Smooth muscle cell (in vitro differentiated cells): ENCODE measurements at regions not wholly inside any gene's neighbourhood (a gene's known extent, or its start where the extent isn't known, plus 50 kb on each side); places are given as distances from the start of the nearest gene placed in this dataset.

ENCODE experiments used
- DNase-seq: peaks from one replicate; lab custom pipeline; 2025; ENCODE audit not compliant: unreplicated experiment; lab: John Stamatoyannopoulos, UW
- H2AFZ ChIP-seq: fragments of 200-600 bp; sonication (generic); 2 replicates; pipeline ENCODE4 v1.6.0; 2016; ENCODE audit warnings: antibody characterized with exemption, low read depth, mild to moderate bottlenecking
- H3F3A ChIP-seq: fragments of 200-600 bp; sonication (generic); 2 replicates; pipeline ENCODE4 v1.6.0; 2017; ENCODE audit warnings: antibody characterized with exemption, low read depth
- H3K27ac ChIP-seq: fragments of 200-600 bp; sonication (generic); 2 replicates; pipeline ENCODE4 v1.5.1; 2016; ENCODE audit warnings: low read depth, mild to moderate bottlenecking
- H3K27me3 ChIP-seq: fragments of 200-600 bp; sonication (generic); 2 replicates; pipeline ENCODE4 v1.6.1; 2016; ENCODE audit warnings: low read depth, mild to moderate bottlenecking
- H3K36me3 ChIP-seq: fragments of 200-600 bp; sonication (generic); 2 replicates; pipeline ENCODE4 v1.5.1; 2016; ENCODE audit warnings: low read depth
- H3K4me1 ChIP-seq: fragments of 200-600 bp; sonication (generic); 2 replicates; pipeline ENCODE4 v1.5.1; 2016; ENCODE audit warnings: low read depth
- H3K4me2 ChIP-seq: fragments of 200-600 bp; sonication (generic); 2 replicates; pipeline ENCODE4 v1.6.0; 2016; ENCODE audit warnings: mild to moderate bottlenecking
- H3K4me3 ChIP-seq: fragments of 200-600 bp; sonication (generic); 2 replicates; pipeline ENCODE4 v1.5.1; 2016; ENCODE audit warnings: mild to moderate bottlenecking
- H3K79me2 ChIP-seq: fragments of 200-600 bp; sonication (generic); 2 replicates; pipeline ENCODE4 v1.6.0; 2016; ENCODE audit warnings: low read depth, mild to moderate bottlenecking
- H3K9ac ChIP-seq: fragments of 200-600 bp; sonication (generic); 2 replicates; pipeline ENCODE4 v1.6.0; 2016; ENCODE audit warnings: low read depth
- H3K9me3 ChIP-seq: fragments of 200-600 bp; sonication (generic); replicated peaks from 2 replicates; pipeline ENCODE4 v1.5.1; 2016; ENCODE audit warnings: low read depth
- H4K20me1 ChIP-seq: fragments of 200-600 bp; sonication (generic); 2 replicates; pipeline ENCODE4 v1.6.0; 2016; ENCODE audit warnings: low read depth
- CTCF ChIP-seq: fragments of 200-600 bp; sonication (generic); IDR thresholded peaks from 2 replicates; pipeline ENCODE4 v1.5.1; 2017; ENCODE audit warnings: borderline replicate concordance, mild to moderate bottlenecking, antibody characterized with exemption; ENCODE audit not compliant: insufficient read depth, poor library complexity, severe bottlenecking
- WGBS: methylation state at CpG from one replicate; pipeline ENCODE4 v1.1.7; 2016; ENCODE audit warnings: low lambda C conversion rate; 5-methylcytosine and 5-hydroxymethylcytosine counted together

- no peaks in the 10 kb centered on the region for H4K20me1 ChIP-seq
- H3K9me3 ChIP-seq: no peaks in the 10 kb centered on the region
- H3K36me3 ChIP-seq: no peaks in the 10 kb centered on the region
- no peaks in the 10 kb centered on the region for H3K79me2 ChIP-seq
- no peaks in the 10 kb centered on the region for H3K4me1 ChIP-seq
- no peaks in the 10 kb centered on the region for H3K27me3 ChIP-seq
- no peak overlapping the region for H3K27ac ChIP-seq
- 25% methylated on average over 3 of the region's 3 CpGs for WGBS
- H3F3A ChIP-seq: no peaks in the 10 kb centered on the region
- no peak for TF ChIP-seq CTCF
- H3K4me2 ChIP-seq: peak overlapping the region; percentile 13
- no peak overlapping the region for H2AFZ ChIP-seq
- no peak overlapping the region for H3K4me3 ChIP-seq
- H3K9ac ChIP-seq: no peak overlapping the region
- no peak for DNase-seq
These were observed 819.2 kb downstream of the SATB2 start for GRCh38 chr2:198638577-198638976.

- Histone ChIP-seq H3K36me3 (no peaks in the 10 kb centered on the region), H2AFZ (no peak overlapping the region), H3K4me2 (no peak overlapping the region), H3K4me3 (no peak overlapping the region), H3K9ac (no peak overlapping the region), H3F3A (no peaks in the 10 kb centered on the region), H3K79me2 (no peaks in the 10 kb centered on the region), H4K20me1 (no peaks in the 10 kb centered on the region), H3K27ac (no peak overlapping the region), H3K4me1 (no peaks in the 10 kb centered on the region), H3K27me3 (no peaks in the 10 kb centered on the region), H3K9me3 (no peaks in the 10 kb centered on the region)
- DNase-seq: no peak
- WGBS: 79% methylated on average over 3 of the region's 3 CpGs
- no peak for TF ChIP-seq CTCF
These were observed 826.0 kb downstream of the PLCL1 start for GRCh38 chr2:198630384-198630783.

DNA sequence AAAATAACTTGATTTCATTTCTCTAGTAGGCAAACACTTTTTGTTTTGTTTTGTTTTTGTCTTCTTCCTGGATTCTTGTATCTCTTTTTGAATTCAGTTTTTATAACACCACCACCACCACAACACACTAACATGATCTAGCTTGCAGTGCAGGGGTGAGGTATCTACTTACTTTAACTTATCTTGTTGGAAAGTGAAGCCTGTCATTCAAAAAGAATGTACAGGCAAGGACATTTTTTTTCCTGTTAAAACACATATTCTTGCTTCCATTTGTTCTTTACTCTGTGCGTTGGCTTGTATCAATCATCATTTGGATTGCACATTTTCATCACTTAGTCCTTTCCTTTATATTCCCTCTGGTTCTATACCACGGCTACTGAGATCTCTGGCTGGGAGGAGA lies 824.2 kb downstream of the PLCL1 start:
- TF ChIP-seq CTCF: no peak
- 93% methylated on average over 2 of the region's 2 CpGs for WGBS
- H3K9me3 ChIP-seq: no peaks in the 10 kb centered on the region

GRCh38 chr2:198622986-198623730 lies 818.8 kb downstream of the PLCL1 start:
- TF ChIP-seq CTCF: no peak
- H3K36me3 ChIP-seq: no peaks in the 10 kb centered on the region
- 89% methylated on average over 3 of the region's 3 CpGs for WGBS
- H3K4me1 ChIP-seq: no peaks in the 10 kb centered on the region
- no peaks in the 10 kb centered on the region for H3K27me3 ChIP-seq
- no peak overlapping the region for H2AFZ ChIP-seq
- no peaks in the 10 kb centered on the region for H3F3A ChIP-seq
- H4K20me1 ChIP-seq: no peaks in the 10 kb centered on the region
- no peak overlapping the region for H3K4me3 ChIP-seq
- no peak overlapping the region for H3K27ac ChIP-seq
- H3K9ac ChIP-seq: no peak overlapping the region
- DNase-seq: no peak
- H3K9me3 ChIP-seq: no peaks in the 10 kb centered on the region
- H3K79me2 ChIP-seq: no peaks in the 10 kb centered on the region
- no peak overlapping the region for H3K4me2 ChIP-seq

More for the DNA sequence above, 824.2 kb downstream of the PLCL1 start:
- H2AFZ ChIP-seq: no peak overlapping the region
- no peaks in the 10 kb centered on the region for H3K79me2 ChIP-seq
- no peaks in the 10 kb centered on the region for H3K36me3 ChIP-seq
- H3F3A ChIP-seq: no peaks in the 10 kb centered on the region
- no peak overlapping the region for H3K4me2 ChIP-seq
- H3K4me1 ChIP-seq: no peaks in the 10 kb centered on the region
- H3K27ac ChIP-seq: no peak overlapping the region
- H3K27me3 ChIP-seq: no peaks in the 10 kb centered on the region
- DNase-seq: no peak
- no peak overlapping the region for H3K4me3 ChIP-seq
- no peak overlapping the region for H3K9ac ChIP-seq
- H4K20me1 ChIP-seq: no peaks in the 10 kb centered on the region
